Anterior cingulate cortex (tissue), 58 donors: ENCODE measurements at regions not wholly inside any gene's neighbourhood (a gene's known extent, or its start where the extent isn't known, plus 50 kb on each side); places are given as distances from the start of the nearest gene placed in this dataset.

ENCODE experiments used
- DNase-seq, 58 donors: peaks; one replicate each; lab custom pipeline; 2025; lab: John Stamatoyannopoulos, UW

- no peak for DNase-seq
Measured at GRCh38 chr2:766255-766654, 89.0 kb upstream of the TMEM18 start.

GRCh38 chr2:765369-765768 is 88.2 kb upstream of the TMEM18 start:
- DNase-seq, result no peak

GRCh38 chr2:763766-764525 is 86.7 kb upstream of the TMEM18 start:
- DNase-seq, result peak in 5 of 58 donors; percentile 6 to 27 (median 21)

GRCh38 chr2:762646-763045 is 85.4 kb upstream of the TMEM18 start:
- no peak for DNase-seq

GRCh38 chr2:761384-761783 is 84.2 kb upstream of the TMEM18 start:
- no peak for DNase-seq

- DNase-seq, result no peak
Measured at GRCh38 chr2:760001-760400, 82.8 kb upstream of the TMEM18 start.

GRCh38 chr2:758073-758820 is 81.0 kb upstream of the TMEM18 start:
- DNase-seq, result no peak

- no peak for DNase-seq
Measured at GRCh38 chr2:753123-753522, 75.9 kb upstream of the TMEM18 start.

- DNase-seq, result no peak
Measured at GRCh38 chr2:751474-751873, 74.3 kb upstream of the TMEM18 start.

GRCh38 chr2:750628-751027 is 73.4 kb upstream of the TMEM18 start:
- DNase-seq, result no peak

- no peak for DNase-seq
Measured at GRCh38 chr2:747762-748351, 70.7 kb upstream of the TMEM18 start.

- DNase-seq, result no peak
Measured at GRCh38 chr2:746697-747096, 69.5 kb upstream of the TMEM18 start.

GRCh38 chr2:744088-744487 is 66.9 kb upstream of the TMEM18 start:
- DNase-seq, result no peak

- no peak for DNase-seq
Measured at GRCh38 chr2:742221-742620, 65.0 kb upstream of the TMEM18 start.

- no peak for DNase-seq
Measured at GRCh38 chr2:741195-741496, 63.9 kb upstream of the TMEM18 start.

- DNase-seq, result peak in 50 of 58 donors; percentile 17 to 93 (median 70)
Measured at GRCh38 chr2:740322-741194, 63.4 kb upstream of the TMEM18 start.

- DNase-seq, result peak in 41 of 58 donors; percentile 31 to 84 (median 66)
Measured at GRCh38 chr2:739864-740321, 62.7 kb upstream of the TMEM18 start.

GRCh38 chr2:736939-737338 is 59.7 kb upstream of the TMEM18 start:
- DNase-seq, result no peak

- no peak for DNase-seq
Measured at GRCh38 chr2:735670-736218, 58.5 kb upstream of the TMEM18 start.

GRCh38 chr2:734496-734895 is 57.3 kb upstream of the TMEM18 start:
- DNase-seq, result no peak
